ENCODE measurements at regions not wholly inside any gene's neighbourhood (a gene's known extent, or its start where the extent isn't known, plus 50 kb on each side); places are given as distances from the start of the nearest gene placed in this dataset.

GRCh38 chr4:101540336-101540735 is 193.0 kb upstream of the PPP3CA start:
- H3K4me3 ChIP-seq (ENCODE audit: low read depth, low read length): no peak overlapping the region
- no peak for TF ChIP-seq CTCF (IDR thresholded peaks at IDR 0.05; ENCODE audit: borderline replicate concordance, insufficient read depth, low read depth, low read length)

DNA sequence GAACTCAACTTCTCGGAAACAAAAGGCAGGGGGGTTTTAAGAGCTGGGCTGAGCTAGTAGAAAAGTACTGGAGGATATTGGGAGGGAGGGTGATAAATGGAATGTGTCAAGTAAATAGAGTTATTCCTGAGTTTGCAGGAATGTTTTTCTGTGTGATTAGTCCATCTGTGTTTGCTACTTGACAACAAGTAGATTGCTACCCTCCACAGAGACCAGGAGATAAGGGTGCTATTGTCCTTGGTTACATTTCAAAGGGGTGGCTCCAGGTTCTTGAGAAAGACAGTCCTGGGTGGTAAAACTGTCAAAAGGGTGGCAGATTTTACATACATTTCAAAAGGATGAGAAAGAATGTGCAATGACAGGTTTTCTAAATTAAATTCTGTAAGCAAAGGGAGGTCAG is 181.2 kb upstream of the PPP3CA start:
- H3K4me3 ChIP-seq (ENCODE audit: low read depth, low read length): no peak overlapping the region
- no peak for TF ChIP-seq CTCF (IDR thresholded peaks at IDR 0.05; ENCODE audit: borderline replicate concordance, insufficient read depth, low read depth, low read length)

GRCh38 chr4:101527188-101527587 is 179.9 kb upstream of the PPP3CA start:
- H3K4me3 ChIP-seq (ENCODE audit: low read depth, low read length): no peak overlapping the region
- no peak for TF ChIP-seq CTCF (IDR thresholded peaks at IDR 0.05; ENCODE audit: borderline replicate concordance, insufficient read depth, low read depth, low read length)

DNA sequence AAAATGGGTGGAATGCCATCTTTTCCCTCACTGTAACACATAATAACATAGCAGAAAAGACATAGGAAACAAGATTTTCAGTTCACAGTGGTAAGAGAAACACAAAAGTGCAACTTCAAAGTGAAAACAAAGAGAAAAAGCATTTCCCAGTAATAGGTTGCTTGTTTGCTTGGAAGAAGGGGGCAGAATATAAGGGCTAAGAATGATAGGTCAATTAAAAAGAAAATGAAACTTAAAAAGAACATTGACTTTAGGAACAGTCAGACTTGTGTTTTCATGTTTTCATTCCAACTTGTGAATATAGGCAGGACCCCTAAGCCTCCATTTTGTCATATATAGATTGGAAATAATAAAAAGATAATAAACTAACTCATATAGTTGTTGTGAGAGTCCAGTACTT is 168.2 kb upstream of the PPP3CA start:
- no peak overlapping the region for H3K4me3 ChIP-seq (ENCODE audit: low read depth, low read length)
- TF ChIP-seq CTCF (IDR thresholded peaks at IDR 0.05; ENCODE audit: borderline replicate concordance, insufficient read depth, low read depth, low read length): no peak

GRCh38 chr4:101515099-101515498 is 167.8 kb upstream of the PPP3CA start:
- H3K4me3 ChIP-seq (ENCODE audit: low read depth, low read length): no peak overlapping the region
- TF ChIP-seq CTCF (IDR thresholded peaks at IDR 0.05; ENCODE audit: borderline replicate concordance, insufficient read depth, low read depth, low read length): no peak

DNA sequence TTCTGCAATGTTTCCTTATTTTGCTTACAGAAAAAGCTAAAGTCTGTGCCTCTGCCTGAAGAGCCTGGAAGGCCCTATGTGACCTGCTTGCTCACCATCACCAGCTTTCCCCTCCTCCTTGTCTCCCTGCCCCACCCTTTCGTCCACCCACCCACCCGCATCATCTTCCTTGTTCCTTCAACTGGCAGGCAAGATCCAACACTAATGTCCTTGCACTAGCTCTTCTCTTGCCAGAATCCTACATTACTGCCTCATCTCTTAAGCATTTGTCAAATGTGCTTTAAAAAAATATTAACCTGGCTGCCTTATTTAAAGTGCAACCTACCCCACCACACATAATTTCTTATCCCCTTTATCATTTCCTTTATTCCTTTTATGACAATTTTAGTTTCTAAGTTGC is 165.1 kb upstream of the PPP3CA start:
- H3K4me3 ChIP-seq (ENCODE audit: low read depth, low read length): no peak overlapping the region
- no peak for TF ChIP-seq CTCF (IDR thresholded peaks at IDR 0.05; ENCODE audit: borderline replicate concordance, insufficient read depth, low read depth, low read length)

- no peak for TF ChIP-seq CTCF (IDR thresholded peaks at IDR 0.05; ENCODE audit: borderline replicate concordance, insufficient read depth, low read depth, low read length)
- no peak overlapping the region for H3K4me3 ChIP-seq (ENCODE audit: low read depth, low read length)
These were observed 154.1 kb upstream of the PPP3CA start for GRCh38 chr4:101501421-101501820.

Measured in GM12875 (cell line).